Smooth muscle cell of the brain vasculature (primary cell): ENCODE measurements at regions not wholly inside any gene's neighbourhood (a gene's known extent, or its start where the extent isn't known, plus 50 kb on each side); places are given as distances from the start of the nearest gene placed in this dataset.
A peak's percentile ranks its signal among the peaks of the same experiment; 100 is the strongest.

Source experiments
- DNase-seq: peaks from one replicate; pipeline ENCODE4 v3.0.0-alpha.2; 2012; ENCODE audit warnings: low read depth, low spot score

DNA sequence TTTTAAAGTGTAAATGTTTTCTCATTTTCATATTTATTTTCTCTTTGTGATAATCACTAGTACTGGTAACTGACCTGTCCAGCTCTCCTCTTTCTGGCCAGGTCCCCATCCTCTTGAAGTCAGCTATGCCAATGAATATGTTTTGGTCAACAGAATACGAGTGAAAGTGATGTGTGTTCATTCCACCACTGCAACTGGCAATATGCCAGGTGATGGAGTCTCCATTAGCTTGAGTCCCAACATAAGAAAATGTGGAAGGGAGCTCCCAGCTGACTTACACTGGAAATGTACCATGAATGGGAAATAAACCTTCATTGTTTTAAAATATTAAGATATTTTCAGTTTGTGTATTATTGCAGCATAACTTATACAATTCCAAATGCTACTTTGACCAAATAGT is 75.8 kb downstream of the CCDC34 start:
- DNase-seq: no peak

DNA sequence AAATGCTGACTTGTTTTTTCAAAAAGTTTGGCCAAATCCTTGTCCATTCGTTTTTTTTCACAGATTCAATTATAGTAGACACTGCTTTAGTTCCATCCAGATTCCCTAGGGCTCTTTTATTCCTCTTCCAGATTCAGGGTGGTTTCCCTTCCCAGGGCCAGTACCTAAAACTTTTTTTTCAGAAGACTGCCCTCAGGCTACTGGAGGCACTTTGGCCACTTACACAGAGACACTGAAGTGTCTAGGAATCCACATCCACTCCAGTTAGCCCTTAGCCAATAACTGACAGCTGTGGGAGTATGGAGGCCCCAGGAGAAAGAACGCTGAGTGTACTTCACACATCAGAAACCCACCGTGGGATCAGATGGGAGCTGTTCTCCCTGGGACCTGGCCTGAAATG is 77.3 kb downstream of the CCDC34 start:
- no peak for DNase-seq

- no peak for DNase-seq
Measured at GRCh38 chr11:27282806-27283205, 80.2 kb downstream of the CCDC34 start.

DNA sequence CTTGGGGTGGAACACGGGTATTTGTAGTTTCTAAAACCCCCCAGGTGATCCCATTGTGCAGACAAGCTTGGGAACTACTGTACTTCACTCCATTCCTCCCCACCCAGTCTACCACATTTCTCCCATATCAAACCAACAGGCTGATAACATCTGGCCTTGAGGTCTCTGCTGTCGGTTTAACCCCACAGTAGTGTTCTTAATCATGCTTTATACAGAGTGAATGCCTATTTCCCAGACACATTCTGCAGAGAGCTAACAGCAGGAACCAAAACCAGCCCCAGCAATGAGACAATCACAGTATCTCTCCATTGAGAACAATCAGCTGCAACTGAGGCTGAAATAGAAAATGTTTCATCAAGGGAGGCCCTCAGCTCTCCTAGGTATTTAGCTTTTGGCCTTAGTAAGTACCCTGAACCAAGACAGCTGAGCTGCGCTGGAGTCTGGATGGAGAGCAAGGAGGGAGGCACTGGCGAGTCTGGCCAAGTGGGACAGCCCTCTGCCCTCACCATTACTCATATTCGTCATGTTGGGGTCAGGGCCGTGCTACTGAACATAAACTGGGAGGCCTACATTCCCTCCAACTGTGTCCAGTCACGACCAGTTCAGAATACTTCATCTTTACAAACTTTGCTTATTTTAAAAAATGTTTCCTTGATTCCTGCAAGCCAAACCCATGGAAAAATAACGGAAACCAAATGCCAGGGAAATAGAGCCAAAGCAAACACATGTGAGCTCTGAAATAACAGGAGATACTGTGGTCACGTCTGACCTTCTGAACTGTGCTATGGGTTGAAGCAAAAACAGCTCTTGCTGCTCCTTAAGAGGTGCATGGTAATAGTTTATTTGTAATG is 81.0 kb downstream of the CCDC34 start:
- DNase-seq: peak; percentile 97

DNA sequence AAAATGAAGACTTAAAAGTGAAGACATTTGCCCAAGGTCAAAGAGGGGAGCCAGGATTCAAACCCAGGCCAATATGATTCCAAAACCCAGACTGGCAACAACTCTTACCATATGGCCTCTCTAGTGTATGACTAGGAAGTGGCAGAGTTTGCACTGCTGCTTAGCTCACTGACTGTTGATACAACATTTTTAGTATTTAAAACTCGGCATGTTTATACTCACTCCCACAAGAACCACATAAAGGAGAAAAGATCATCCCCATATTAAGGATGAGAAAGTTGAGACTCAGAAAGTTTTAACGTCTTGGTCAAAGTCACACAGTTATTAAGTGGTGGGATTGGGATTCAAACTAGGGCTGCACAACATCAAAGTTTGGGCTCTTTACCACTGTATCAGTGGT is 81.7 kb downstream of the CCDC34 start:
- DNase-seq: no peak

DNA sequence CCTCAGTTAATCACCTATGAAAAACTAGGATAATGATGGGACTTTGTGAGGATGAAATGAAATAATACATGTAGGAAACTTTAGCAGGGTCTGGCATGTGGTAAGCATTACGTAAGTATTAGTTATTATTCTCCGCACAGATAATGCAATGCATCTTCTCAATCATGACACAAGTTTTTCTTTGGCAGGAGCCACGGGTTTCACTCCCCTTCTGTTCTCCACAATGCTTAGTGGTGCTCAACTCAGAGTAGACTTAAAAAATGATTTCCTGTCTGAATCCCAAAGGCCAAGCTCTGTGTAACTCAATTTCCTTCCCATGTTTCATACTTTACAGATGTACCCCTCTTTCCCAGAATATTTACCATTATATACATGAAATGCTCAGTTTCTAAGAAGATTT is 82.9 kb downstream of the CCDC34 start:
- no peak for DNase-seq

DNA sequence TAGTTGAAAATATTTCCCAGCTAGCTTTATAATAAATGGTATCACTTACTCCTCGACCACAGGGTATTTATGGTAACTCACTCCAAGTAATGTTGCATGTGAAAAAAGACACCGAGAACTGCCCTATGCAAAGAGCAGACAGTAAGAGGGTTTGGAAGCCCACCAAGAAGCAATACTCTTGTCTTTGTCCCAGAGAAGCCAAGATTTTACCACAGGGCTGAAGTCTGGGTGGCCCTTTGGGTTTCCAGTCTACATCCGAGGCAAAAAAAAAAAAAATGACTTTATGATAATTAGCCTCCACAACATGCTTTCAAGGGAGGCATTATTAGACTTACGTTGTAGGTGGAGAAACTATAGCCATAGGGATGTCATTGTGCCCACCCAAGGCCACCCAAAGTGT is 83.6 kb downstream of the CCDC34 start:
- DNase-seq: no peak

DNA sequence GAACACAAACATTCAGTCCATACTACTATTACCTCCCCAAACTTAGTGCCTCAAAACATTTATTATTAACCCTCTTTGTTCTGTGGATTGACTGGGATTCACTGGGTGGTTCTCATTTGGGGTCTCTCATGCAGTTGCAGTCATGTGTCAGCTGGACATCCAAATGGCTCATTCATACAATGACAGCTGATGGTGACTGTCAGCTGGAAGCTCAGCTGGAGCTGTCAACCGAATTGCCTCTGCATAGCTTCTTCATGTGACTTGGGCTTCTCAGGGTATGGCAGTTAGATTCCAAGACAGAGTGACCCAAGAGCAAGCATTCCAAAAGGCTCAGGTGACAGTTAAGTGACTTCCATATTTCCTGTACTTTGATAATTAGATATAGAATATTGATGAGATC is 85.2 kb downstream of the CCDC34 start:
- DNase-seq: no peak

DNA sequence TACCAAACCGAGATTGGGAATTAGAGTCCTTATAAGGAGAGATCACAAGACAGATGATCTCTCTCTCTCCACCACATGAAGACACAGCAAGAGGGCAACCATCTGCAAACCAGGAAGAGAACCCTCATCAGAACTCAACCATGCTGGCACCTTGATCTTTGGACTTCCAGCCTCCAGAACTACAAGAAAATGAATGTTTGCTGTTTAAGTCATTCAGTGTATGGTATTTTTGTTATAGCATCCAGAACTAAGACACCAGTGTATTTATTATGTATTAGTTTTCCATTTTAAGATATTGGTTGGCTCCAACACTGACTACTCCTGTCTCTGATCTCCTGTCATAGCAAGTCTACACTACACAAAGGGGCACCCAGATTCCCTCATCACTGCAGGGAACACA is 86.9 kb downstream of the CCDC34 start:
- no peak for DNase-seq

DNA sequence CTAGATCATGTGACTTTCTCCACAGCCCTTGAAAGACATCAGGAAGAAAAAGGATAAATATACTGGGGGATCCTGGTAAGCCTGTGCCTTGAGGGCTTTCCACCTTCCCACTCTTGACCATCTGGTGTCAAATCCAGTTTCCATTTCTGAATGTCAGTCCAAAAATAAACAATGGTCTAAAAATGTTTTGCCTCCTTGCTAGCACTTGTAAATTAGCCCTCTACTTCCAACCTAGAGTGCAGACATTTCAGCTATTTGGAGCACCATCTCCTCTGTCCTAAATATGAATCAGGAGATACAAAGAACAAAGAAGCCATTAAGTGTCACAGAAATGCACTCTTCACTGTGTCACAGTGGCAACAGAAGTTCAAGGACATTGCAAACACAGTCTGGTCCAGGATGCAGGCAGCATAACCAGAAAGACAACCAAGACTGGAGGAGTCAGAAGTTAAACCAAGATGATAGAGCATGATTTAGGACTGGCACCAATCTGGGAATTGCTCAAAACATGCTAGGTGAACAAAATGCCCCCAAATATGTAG is 88.1 kb downstream of the CCDC34 start:
- DNase-seq: no peak

DNA sequence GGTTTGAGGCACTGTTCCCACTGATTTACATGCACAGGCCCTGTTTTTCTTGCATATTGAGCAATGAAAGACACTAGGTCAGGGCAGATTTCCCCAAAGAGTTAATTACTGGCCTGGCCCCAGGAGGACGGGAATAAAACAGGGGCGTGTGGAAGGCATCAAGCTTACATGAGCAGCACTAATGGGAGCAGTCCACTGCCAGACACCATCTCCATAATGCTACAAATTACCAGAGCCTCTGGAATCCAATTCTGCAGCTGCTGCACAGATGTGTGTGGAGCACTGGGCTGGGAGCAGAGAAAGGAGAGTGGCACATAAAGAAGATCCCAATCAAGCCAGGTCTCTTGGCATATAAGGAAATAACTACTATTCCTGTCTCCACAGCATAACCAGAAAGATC is 96.9 kb downstream of the CCDC34 start:
- no peak for DNase-seq

DNA sequence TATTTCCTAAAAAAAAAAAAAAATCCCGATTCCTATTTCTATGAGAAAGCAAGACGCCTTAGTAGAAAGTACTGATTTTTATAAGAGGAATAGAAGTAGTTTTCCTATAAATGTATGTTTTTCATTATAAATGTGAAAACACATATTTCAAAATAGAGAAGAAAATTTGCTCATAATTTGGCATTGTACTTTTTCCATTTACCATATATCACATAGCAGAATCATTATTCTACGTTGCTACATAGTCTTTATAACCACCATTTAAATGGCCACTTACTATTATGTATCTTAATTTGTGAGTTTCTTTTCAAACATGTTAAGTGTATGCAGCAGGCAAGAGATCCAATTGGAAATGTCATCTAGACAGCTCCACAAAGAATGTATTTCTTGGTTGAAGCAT is 99.0 kb downstream of the CCDC34 start:
- DNase-seq: no peak

GRCh38 chr11:27263046-27263445 is 100.0 kb downstream of the CCDC34 start:
- no peak for DNase-seq

DNA sequence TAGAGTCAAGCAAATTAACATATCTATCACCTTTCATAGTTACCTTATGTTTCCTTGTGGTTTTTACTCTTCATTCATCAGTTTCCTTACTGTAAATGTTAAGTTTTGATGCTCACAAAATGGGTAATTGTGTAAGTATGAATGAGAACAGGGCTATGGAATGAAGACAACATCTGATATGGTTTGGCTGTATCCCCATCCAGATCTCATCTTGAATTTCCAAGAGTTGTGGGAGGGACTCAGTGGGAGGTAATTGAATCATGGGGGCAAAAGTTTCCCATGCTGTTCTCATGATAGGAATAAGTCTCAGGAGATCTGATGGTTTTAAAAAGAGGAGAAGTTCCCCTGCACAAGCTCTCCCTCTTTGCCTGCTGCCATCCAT is 107.6 kb downstream of the CCDC34 start:
- DNase-seq: no peak

GRCh38 chr11:27254744-27255446 is 108.1 kb downstream of the CCDC34 start:
- no peak for DNase-seq

GRCh38 chr11:27253224-27253623 is 109.8 kb downstream of the CCDC34 start:
- no peak for DNase-seq

DNA sequence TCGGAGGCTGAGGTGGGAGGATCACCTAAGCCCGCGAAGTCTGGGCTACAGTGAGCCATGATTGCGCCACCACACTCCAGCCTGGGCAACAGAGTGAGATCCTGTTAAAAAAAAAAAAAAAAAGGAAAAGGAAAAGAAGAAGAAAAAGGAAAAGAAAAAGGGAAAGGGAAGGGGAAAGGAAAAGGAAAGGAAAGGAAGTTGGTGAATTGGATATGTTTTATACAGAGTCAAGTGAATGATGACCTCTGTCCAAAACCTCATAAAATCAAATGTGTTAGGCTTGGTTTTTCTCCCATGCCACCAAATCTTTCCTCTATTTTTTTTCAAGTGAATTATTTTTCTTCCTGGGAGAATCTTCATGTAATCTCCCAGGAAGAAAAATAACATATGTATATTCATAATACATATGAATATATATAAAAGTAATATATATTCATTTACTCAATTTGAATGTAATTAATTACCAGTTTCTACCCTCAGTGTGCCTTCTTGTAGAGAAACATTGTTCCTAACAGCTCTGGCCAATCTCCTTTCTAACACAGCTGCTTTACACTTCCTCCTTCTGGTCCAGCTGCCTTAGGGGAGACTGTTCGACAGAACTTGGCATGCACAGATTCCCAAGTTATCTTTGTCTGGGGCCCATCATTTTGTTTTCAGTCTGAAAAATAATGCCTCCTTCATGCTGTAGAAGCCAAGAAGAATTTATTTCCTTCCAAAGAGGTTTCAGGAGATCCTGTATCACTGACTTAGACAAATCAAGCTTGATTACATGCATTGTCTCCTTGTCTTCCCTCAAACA is 111.9 kb downstream of the CCDC34 start:
- DNase-seq: no peak

- no peak for DNase-seq
Measured at GRCh38 chr11:27248576-27249509, 114.2 kb downstream of the CCDC34 start.

DNA sequence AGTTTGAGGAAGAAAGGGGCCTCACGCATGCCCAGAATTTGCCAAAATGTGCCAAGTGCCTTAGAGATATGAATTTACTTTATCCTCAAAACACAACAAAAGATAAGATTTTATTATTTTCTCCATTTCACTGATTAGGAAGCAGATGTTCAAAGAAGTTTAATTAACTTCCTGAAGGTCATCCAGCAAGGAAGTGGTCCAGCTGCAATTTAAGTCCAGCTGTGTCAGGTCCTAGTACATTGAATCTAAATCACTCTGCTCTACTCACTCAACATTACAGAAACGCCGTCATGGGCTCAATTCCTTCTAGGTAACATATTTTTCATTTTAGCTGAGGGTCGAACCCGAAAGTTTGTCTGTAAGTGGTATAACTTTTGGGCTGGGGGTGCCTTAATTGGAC is 115.4 kb downstream of the CCDC34 start:
- DNase-seq: no peak

GRCh38 chr11:27246925-27247324 is 116.1 kb downstream of the CCDC34 start:
- no peak for DNase-seq

GRCh38 chr11:27244900-27245299 is 118.1 kb downstream of the CCDC34 start:
- DNase-seq: no peak
